ENCODE measurements at regions not wholly inside any gene's neighbourhood (a gene's known extent, or its start where the extent isn't known, plus 50 kb on each side); places are given as distances from the start of the nearest gene placed in this dataset.

DNA sequence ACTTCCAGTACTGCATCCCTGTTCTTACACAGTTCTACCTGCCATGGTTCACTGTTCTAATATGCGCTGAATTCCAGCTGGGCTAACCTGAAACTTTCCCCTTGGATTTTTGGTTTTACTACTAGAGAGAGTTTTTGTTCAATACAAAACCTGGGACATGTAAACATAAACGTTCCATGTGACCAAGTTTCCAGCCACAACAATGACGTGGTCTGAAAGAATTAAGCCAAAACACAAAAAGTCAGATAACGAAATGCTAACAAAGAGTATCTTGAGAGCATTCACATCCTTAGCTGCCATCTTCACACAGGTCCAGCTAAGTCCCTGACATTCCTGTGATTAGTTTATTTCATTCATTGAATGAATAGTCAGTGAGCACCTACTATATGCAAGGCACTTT lies 467.0 kb upstream of the PKDCC start:
- TF ChIP-seq, protein P1, sequence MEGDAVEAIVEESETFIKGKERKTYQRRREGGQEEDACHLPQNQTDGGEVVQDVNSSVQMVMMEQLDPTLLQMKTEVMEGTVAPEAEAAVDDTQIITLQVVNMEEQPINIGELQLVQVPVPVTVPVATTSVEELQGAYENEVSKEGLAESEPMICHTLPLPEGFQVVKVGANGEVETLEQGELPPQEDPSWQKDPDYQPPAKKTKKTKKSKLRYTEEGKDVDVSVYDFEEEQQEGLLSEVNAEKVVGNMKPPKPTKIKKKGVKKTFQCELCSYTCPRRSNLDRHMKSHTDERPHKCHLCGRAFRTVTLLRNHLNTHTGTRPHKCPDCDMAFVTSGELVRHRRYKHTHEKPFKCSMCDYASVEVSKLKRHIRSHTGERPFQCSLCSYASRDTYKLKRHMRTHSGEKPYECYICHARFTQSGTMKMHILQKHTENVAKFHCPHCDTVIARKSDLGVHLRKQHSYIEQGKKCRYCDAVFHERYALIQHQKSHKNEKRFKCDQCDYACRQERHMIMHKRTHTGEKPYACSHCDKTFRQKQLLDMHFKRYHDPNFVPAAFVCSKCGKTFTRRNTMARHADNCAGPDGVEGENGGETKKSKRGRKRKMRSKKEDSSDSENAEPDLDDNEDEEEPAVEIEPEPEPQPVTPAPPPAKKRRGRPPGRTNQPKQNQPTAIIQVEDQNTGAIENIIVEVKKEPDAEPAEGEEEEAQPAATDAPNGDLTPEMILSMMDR (IDR thresholded peaks at IDR 0.05; ENCODE audit: low read depth, low read length, missing input control): no peak
- TF ChIP-seq YY1 (IDR thresholded peaks at IDR 0.05) (no peak), FOXA1 (IDR thresholded peaks at IDR 0.05) (no peak), TAF1 (conservative IDR thresholded peaks at IDR 0.05) (no peak), JUND (IDR thresholded peaks at IDR 0.05) (no peak)
- TF ChIP-seq, protein P2, sequence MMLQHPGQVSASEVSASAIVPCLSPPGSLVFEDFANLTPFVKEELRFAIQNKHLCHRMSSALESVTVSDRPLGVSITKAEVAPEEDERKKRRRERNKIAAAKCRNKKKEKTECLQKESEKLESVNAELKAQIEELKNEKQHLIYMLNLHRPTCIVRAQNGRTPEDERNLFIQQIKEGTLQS (IDR thresholded peaks at IDR 0.05): no peak
- TF ChIP-seq, protein P3, sequence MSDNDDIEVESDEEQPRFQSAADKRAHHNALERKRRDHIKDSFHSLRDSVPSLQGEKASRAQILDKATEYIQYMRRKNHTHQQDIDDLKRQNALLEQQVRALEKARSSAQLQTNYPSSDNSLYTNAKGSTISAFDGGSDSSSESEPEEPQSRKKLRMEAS (IDR thresholded peaks at IDR 0.05): no peak
